Nephron (organoid): ENCODE measurements at regions not wholly inside any gene's neighbourhood (a gene's known extent, or its start where the extent isn't known, plus 50 kb on each side); places are given as distances from the start of the nearest gene placed in this dataset.

Experiments
- H3K27ac Mint-ChIP-seq, 3 experiments: 2 replicates each; pipeline ENCODE4 v1.8.0; 2020; ENCODE audit warnings: mixed read lengths in 3 of 3, mild to moderate bottlenecking in 2 of 3, moderate library complexity in 1 of 3
- H3K27me3 Mint-ChIP-seq: 2 replicates; pipeline ENCODE4 v1.8.0; 2021; ENCODE audit warnings: low read depth, mild to moderate bottlenecking, moderate library complexity, mixed read lengths
- H3K36me3 Mint-ChIP-seq: 2 replicates; pipeline ENCODE4 v1.8.0; 2020; ENCODE audit warnings: low read depth, mixed read lengths
- H3K4me1 Mint-ChIP-seq: 2 replicates; pipeline ENCODE4 v1.8.0; 2020; ENCODE audit warnings: mixed read lengths
- H3K4me3 Mint-ChIP-seq, 3 experiments: 2 replicates each; pipeline ENCODE4 v1.8.0; 2020; ENCODE audit warnings: mild to moderate bottlenecking in 3 of 3, mixed read lengths in 3 of 3, moderate library complexity in 2 of 3
- H3K9me3 Mint-ChIP-seq: 2 replicates; pipeline ENCODE4 v1.8.0; 2020; ENCODE audit warnings: mixed read lengths
- TF ChIP-seq, protein P1 (sequence below), 3 experiments: fragments of 200-600 bp; sonication (generic); IDR thresholded peaks; one replicate each; pipeline ENCODE4 v1.5.0; 2021; ENCODE audit warnings: antibody characterized with exemption in 3 of 3; ENCODE audit not compliant: unreplicated experiment in 3 of 3

- Mint-ChIP-seq H3K4me1 (peaks cover 49% of the 10 kb centered on the region), H3K36me3 (no peaks in the 10 kb centered on the region), H3K4me3 (no peak overlapping the region), H3K9me3 (no peaks in the 10 kb centered on the region), H3K27me3 (peaks cover 28% of the 10 kb centered on the region), H3K27ac (peak overlapping the region; percentile 68 to 71 (median 69))
- TF ChIP-seq, protein P1, sequence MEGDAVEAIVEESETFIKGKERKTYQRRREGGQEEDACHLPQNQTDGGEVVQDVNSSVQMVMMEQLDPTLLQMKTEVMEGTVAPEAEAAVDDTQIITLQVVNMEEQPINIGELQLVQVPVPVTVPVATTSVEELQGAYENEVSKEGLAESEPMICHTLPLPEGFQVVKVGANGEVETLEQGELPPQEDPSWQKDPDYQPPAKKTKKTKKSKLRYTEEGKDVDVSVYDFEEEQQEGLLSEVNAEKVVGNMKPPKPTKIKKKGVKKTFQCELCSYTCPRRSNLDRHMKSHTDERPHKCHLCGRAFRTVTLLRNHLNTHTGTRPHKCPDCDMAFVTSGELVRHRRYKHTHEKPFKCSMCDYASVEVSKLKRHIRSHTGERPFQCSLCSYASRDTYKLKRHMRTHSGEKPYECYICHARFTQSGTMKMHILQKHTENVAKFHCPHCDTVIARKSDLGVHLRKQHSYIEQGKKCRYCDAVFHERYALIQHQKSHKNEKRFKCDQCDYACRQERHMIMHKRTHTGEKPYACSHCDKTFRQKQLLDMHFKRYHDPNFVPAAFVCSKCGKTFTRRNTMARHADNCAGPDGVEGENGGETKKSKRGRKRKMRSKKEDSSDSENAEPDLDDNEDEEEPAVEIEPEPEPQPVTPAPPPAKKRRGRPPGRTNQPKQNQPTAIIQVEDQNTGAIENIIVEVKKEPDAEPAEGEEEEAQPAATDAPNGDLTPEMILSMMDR (IDR thresholded peaks at IDR 0.05; ENCODE audit: unreplicated experiment in 3 of 3), result no peak
These were observed 405.7 kb upstream of the POU3F1 start for GRCh38 chr1:38452246-38452645.

DNA sequence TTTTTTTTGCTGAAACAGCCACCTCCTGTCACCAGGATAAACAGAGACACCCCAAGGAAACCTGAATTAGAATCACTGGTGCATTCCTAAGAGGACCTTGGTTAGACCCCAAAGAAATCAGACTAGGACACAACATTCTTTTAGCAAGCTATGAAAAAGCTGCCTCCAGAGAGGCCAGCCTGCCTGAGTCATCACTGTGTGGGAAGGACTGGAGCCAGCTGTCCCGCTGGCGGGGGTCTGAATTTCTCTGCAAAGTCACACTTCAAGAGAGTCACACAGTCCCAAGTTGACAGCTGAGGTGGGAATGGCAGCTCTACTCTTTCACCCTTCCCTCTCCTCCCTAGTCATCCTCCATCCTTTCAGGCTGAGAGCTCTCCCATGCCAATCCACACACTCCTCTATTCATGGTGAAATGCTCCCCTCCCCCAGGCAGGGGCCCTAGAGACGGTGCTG, 405.0 kb upstream of the POU3F1 start:
- Mint-ChIP-seq H3K4me3 (no peak overlapping the region), H3K4me1 (peaks cover 50% of the 10 kb centered on the region), H3K9me3 (no peaks in the 10 kb centered on the region), H3K27ac (peak overlapping the region; percentile 68 to 71 (median 69)), H3K27me3 (peaks cover 25% of the 10 kb centered on the region), H3K36me3 (no peaks in the 10 kb centered on the region)
- TF ChIP-seq, protein P1 (IDR thresholded peaks at IDR 0.05; ENCODE audit: unreplicated experiment in 3 of 3), result no peak

DNA sequence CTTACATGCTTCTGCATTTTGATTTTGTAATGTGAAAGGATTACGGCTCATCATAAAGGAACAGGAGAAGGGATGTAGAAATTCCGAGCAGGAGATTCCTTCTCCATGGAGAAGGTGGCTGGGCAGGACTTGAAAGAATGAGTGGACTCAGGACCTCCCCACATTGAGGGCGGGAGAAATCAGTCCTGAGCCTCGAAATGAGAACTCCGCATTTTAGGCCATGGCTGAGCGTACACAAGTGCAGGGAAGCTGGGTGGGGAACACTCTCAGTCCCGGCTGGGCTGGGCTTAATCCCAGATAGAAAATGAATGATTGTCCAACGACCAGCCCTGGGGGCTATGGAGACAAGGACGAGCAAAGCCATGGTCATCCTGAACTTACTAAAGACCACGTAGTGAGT, 402.3 kb upstream of the POU3F1 start:
- peak overlapping the region in 1 of 3 experiments; percentile 5 for H3K27ac Mint-ChIP-seq
- H3K27me3 Mint-ChIP-seq, result peaks cover 28% of the 10 kb centered on the region
- TF ChIP-seq, protein P1 (IDR thresholded peaks at IDR 0.05; ENCODE audit: unreplicated experiment in 3 of 3), result no peak
- no peaks in the 10 kb centered on the region for H3K36me3 Mint-ChIP-seq
- peaks cover 44% of the 10 kb centered on the region for H3K4me1 Mint-ChIP-seq
- peaks cover 2% of the 10 kb centered on the region for H3K9me3 Mint-ChIP-seq
- no peak overlapping the region for H3K4me3 Mint-ChIP-seq

DNA sequence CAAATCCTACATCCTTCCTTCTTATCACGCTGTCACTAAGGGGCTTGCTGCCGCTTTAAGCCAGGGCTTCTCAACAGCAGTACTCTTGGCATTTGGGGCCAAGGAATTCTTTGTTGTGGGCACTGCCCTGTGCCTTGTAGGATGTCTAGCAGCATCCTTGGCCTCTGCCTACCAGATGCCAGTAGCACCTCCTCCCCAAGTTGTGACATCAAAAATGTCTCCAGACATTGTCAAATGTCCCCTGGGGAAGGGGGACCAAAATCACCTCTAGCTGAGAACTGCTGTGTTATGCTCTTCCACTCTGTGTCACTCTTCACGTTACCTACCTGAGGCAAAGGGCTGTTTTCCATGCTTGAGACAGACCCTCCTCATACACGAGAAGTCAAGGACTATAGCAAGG, 400.3 kb upstream of the POU3F1 start:
- peaks cover 20% of the 10 kb centered on the region for H3K27me3 Mint-ChIP-seq
- H3K27ac Mint-ChIP-seq, result no peak overlapping the region
- TF ChIP-seq, protein P1 (IDR thresholded peaks at IDR 0.05; ENCODE audit: unreplicated experiment in 3 of 3), result no peak
- peaks cover 11% of the 10 kb centered on the region for H3K9me3 Mint-ChIP-seq
- H3K4me3 Mint-ChIP-seq, result no peak overlapping the region
- H3K4me1 Mint-ChIP-seq, result peaks cover 33% of the 10 kb centered on the region
- no peaks in the 10 kb centered on the region for H3K36me3 Mint-ChIP-seq

- Mint-ChIP-seq H3K36me3 (no peaks in the 10 kb centered on the region), H3K4me3 (no peak overlapping the region), H3K27me3 (peaks cover 12% of the 10 kb centered on the region), H3K27ac (no peak overlapping the region), H3K9me3 (peaks cover 27% of the 10 kb centered on the region), H3K4me1 (peaks cover 18% of the 10 kb centered on the region)
- TF ChIP-seq, protein P1 (IDR thresholded peaks at IDR 0.05; ENCODE audit: unreplicated experiment in 3 of 3), result no peak
These were observed 398.3 kb upstream of the POU3F1 start for GRCh38 chr1:38444770-38445442.

DNA sequence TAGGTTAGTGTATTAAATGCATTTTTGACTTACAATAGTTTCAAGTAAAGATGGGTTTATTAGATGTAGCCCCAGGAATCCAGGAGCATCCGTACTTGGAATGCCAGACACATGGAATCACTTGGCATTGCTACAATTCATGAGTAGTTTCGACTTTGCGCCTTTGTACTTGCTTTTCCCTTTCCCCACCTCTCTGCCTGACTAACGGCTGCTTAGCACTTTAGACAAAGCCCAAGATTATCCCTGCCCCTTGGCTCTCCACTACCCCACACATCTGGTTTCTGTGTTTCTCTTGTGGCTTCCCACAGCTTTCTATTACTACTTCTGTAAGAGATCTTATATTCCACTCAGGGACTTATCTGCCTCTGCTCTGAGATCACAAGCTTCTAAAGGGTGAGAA, 397.7 kb upstream of the POU3F1 start:
- peaks cover 29% of the 10 kb centered on the region for H3K9me3 Mint-ChIP-seq
- H3K27ac Mint-ChIP-seq, result no peak overlapping the region
- peaks cover 18% of the 10 kb centered on the region for H3K4me1 Mint-ChIP-seq
- H3K4me3 Mint-ChIP-seq, result no peak overlapping the region
- peaks cover 12% of the 10 kb centered on the region for H3K27me3 Mint-ChIP-seq
- TF ChIP-seq, protein P1 (IDR thresholded peaks at IDR 0.05; ENCODE audit: unreplicated experiment in 3 of 3), result no peak
- H3K36me3 Mint-ChIP-seq, result no peaks in the 10 kb centered on the region
